Brain microvascular endothelial cell (primary cell): ENCODE measurements at regions not wholly inside any gene's neighbourhood (a gene's known extent, or its start where the extent isn't known, plus 50 kb on each side); places are given as distances from the start of the nearest gene placed in this dataset.

Experiments
- DNase-seq: peaks from one replicate; pipeline ENCODE4 v3.0.0-alpha.2; 2020
- H3K27ac ChIP-seq: fragments of 250-450 bp; sonication (Bioruptor Pico); 2 replicates; pipeline ENCODE4 v1.5.1; 2020; ENCODE audit warnings: mild to moderate bottlenecking, moderate library complexity
- H3K27me3 ChIP-seq: fragments of 250-450 bp; sonication (Bioruptor Pico); replicated peaks from 2 replicates; pipeline ENCODE4 v1.5.1; 2020; ENCODE audit warnings: mild to moderate bottlenecking
- H3K36me3 ChIP-seq: fragments of 250-450 bp; sonication (Bioruptor Pico); replicated peaks from 2 replicates; pipeline ENCODE4 v1.5.1; 2020; ENCODE audit warnings: mild to moderate bottlenecking
- H3K4me3 ChIP-seq: 2 replicates; pipeline ENCODE4 v1.5.1; 2011; ENCODE audit warnings: low read depth, mild to moderate bottlenecking, control low read depth, low read length, moderate library complexity
- CTCF ChIP-seq: IDR thresholded peaks from 2 replicates; pipeline ENCODE4 v1.5.1; 2011; ENCODE audit warnings: low read depth, mild to moderate bottlenecking, moderate library complexity, low read length, control low read depth, inconsistent platforms; ENCODE audit errors: missing control alignments
- in situ Hi-C: cut with HindIII; loops from 2 replicates; pipeline ENCODE4 v1.10.0; 2017; ENCODE audit warnings: low sequenced_read_pairs, low pct_ligation_motif_present

DNA sequence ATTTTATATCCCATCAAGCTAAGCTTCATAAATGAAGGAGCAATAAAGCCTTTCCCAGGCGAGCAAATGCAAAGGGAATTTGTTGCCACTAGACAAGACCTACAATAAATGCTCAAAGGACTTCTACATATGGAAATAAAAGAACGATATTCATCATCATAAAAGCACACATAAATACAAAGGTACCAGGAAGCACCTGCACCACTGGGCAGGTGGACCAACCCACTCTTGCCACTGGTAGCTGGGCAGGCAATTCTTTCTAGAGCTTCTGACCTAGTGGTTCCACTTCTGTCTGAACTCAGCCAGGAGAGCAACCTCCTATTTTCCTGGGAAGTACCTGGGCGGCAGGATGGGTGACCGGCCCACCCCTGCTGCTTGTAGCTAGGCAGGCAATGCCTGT lies 237.2 kb upstream of the ITM2A start:
- H3K4me3 ChIP-seq: no peak overlapping the region
- no peak for DNase-seq
- H3K27me3 ChIP-seq: no peaks in the 10 kb centered on the region
- TF ChIP-seq CTCF: no peak
- H3K36me3 ChIP-seq: no peaks in the 10 kb centered on the region
- H3K27ac ChIP-seq: no peak overlapping the region
- in situ Hi-C loops: no loop called here

DNA sequence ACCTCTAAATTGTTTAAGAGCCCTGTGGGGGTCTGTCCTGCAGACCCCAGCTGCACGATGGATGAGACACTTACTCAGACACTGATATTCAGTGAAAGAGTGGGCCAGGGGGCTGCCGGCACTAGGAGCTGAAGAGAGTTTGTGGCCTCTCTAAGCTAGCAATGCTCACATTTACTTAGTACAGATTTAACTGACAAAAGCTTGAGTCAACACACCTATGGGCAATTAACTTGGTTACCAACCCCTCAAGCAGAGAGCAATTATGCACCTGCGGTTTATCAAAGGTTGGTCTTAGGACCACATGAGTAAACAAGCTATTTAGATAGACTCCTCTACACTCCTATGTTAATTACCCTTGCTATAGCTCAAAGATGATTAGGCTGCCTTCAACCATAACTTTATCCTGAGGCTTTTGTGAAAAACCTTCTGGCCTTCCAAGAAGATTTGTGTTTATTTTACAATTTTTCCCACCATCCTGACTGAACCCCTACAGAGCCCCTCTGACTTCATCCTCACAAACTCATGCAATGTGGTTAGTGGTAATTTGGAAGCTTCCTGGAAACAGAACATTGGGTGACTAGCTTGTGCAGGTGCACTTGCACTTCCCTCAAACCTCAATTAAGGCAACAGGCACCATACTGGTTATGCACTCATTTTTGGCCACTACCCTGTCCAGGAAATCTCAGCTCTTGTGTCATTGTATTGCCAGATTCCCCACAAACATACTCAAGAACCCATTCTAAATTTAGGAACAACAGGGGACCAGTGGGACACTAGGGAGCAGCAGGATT lies 234.4 kb upstream of the ITM2A start:
- no peak overlapping the region for H3K27ac ChIP-seq
- TF ChIP-seq CTCF: no peak
- H3K27me3 ChIP-seq: no peaks in the 10 kb centered on the region
- DNase-seq: no peak
- in situ Hi-C loops: no loop called here
- no peak overlapping the region for H3K4me3 ChIP-seq
- no peaks in the 10 kb centered on the region for H3K36me3 ChIP-seq

- in situ Hi-C loops: no loop called here
- Histone ChIP-seq H3K27me3 (no peaks in the 10 kb centered on the region), H3K36me3 (no peaks in the 10 kb centered on the region), H3K4me3 (no peak overlapping the region), H3K27ac (no peak overlapping the region)
- DNase-seq: no peak
- no peak for TF ChIP-seq CTCF
Observed at GRCh38 chrX:79592259-79592658, 225.1 kb upstream of the ITM2A start.

- TF ChIP-seq CTCF: no peak
- in situ Hi-C loops: no loop called here
- Histone ChIP-seq H3K27me3 (no peaks in the 10 kb centered on the region), H3K27ac (no peak overlapping the region), H3K4me3 (no peak overlapping the region), H3K36me3 (no peaks in the 10 kb centered on the region)
- DNase-seq: no peak
Observed at GRCh38 chrX:79588233-79588632, 221.1 kb upstream of the ITM2A start.

DNA sequence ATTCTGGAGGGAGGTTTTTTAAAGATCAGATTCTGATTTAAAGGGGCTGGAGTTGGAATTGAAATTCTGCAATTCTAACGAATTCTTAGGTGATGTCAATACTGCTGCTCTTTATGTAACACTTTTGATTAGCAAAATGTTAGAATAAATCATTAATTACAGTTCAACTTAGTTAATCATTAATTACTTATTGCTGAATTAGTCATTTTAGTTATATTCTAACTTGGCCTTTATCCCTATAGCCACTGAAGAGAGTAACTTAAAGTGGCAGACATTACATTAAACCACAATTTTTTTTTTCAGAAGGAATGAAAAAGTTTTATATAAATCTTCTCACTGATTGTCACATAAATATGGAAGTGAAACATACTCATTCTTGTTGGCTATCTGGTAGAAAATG lies 206.6 kb upstream of the ITM2A start:
- Histone ChIP-seq H3K4me3 (no peak overlapping the region), H3K27me3 (no peaks in the 10 kb centered on the region), H3K27ac (no peak overlapping the region), H3K36me3 (no peaks in the 10 kb centered on the region)
- no peak for TF ChIP-seq CTCF
- DNase-seq: no peak
- in situ Hi-C loops: no loop called here

DNA sequence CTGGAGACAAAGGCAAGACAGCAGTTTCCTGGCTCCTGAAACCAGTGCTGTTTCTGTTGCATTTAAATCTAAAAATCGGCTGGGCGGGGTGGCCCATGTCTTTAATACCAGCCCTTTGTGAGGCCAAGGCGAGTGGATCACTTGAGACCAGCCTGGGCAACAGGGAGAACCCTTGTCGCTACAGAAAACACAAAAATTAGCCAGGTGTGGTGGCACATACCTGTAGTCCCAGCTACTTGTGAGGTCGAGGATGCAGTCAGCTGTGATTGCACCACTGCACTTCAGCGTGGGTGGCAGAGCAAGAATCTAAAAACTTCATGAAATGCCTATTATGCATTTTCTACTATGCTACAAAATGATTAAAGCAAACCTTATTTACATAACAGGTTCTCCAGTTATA lies 205.4 kb upstream of the ITM2A start:
- H3K36me3 ChIP-seq: no peaks in the 10 kb centered on the region
- no peak overlapping the region for H3K27ac ChIP-seq
- TF ChIP-seq CTCF: no peak
- no peaks in the 10 kb centered on the region for H3K27me3 ChIP-seq
- in situ Hi-C loops: no loop called here
- DNase-seq: no peak
- H3K4me3 ChIP-seq: no peak overlapping the region
